ENCODE measurements at regions not wholly inside any gene's neighbourhood (a gene's known extent, or its start where the extent isn't known, plus 50 kb on each side); places are given as distances from the start of the nearest gene placed in this dataset.

DNA sequence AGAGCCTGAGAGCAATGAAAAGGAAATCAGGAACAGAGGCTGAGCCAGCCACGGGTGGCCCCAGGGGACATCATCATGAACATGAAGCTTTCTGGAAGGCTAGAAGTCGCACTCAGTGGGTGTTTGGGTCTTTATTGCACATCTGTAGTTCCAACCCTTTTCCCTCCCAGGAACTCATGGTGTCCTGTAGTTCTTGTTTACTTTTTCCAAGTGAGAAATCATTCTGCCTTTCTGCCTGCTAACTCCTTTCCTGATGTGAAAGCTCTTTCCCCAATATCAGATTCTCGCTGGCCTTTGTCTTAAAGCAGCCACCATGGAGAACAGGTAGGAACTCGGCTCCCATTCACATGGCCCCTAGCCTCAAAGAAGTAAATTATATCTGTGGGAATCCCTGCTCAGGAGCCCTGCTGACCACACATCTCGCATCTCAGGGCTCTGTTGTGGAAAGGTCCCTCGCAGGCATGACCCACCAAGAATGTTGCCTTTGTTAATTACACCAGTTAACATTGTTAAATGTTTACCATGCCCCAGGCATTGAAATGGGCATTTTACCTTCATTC lies 542.7 kb downstream of the TNS3 start:
- TF ChIP-seq, protein P1, sequence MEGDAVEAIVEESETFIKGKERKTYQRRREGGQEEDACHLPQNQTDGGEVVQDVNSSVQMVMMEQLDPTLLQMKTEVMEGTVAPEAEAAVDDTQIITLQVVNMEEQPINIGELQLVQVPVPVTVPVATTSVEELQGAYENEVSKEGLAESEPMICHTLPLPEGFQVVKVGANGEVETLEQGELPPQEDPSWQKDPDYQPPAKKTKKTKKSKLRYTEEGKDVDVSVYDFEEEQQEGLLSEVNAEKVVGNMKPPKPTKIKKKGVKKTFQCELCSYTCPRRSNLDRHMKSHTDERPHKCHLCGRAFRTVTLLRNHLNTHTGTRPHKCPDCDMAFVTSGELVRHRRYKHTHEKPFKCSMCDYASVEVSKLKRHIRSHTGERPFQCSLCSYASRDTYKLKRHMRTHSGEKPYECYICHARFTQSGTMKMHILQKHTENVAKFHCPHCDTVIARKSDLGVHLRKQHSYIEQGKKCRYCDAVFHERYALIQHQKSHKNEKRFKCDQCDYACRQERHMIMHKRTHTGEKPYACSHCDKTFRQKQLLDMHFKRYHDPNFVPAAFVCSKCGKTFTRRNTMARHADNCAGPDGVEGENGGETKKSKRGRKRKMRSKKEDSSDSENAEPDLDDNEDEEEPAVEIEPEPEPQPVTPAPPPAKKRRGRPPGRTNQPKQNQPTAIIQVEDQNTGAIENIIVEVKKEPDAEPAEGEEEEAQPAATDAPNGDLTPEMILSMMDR (IDR thresholded peaks at IDR 0.05), result no peak
- TF ChIP-seq POLR2A (IDR thresholded peaks at IDR 0.05), result no peak
